ENCODE measurements at regions not wholly inside any gene's neighbourhood (a gene's known extent, or its start where the extent isn't known, plus 50 kb on each side); places are given as distances from the start of the nearest gene placed in this dataset.

DNA sequence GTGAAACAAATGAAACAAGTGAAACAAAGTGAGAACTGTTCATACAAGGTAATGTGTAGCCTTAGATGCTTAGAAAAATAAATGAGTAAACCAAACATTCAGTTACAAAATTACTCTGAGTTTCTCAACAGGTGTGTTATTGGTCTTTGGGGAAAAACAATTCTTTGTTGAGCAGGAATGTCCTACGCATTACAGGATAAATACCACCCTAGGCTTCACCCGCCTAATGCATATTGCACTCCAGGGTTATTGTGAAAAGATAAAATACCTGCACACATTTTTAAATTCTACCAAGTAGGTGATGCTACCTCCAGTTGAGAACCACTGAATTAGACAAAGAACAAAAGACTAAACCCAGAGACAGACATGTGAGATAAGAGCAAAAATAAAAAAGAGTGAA lies 72.2 kb downstream of the ADAMTS1 start:
- TF ChIP-seq, protein P1, sequence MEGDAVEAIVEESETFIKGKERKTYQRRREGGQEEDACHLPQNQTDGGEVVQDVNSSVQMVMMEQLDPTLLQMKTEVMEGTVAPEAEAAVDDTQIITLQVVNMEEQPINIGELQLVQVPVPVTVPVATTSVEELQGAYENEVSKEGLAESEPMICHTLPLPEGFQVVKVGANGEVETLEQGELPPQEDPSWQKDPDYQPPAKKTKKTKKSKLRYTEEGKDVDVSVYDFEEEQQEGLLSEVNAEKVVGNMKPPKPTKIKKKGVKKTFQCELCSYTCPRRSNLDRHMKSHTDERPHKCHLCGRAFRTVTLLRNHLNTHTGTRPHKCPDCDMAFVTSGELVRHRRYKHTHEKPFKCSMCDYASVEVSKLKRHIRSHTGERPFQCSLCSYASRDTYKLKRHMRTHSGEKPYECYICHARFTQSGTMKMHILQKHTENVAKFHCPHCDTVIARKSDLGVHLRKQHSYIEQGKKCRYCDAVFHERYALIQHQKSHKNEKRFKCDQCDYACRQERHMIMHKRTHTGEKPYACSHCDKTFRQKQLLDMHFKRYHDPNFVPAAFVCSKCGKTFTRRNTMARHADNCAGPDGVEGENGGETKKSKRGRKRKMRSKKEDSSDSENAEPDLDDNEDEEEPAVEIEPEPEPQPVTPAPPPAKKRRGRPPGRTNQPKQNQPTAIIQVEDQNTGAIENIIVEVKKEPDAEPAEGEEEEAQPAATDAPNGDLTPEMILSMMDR (conservative IDR thresholded peaks at IDR 0.05; ENCODE audit: low read depth, low read length): no peak
- no peak for TF ChIP-seq EZH2 (IDR thresholded peaks at IDR 0.05; ENCODE audit: low read length, unreplicated experiment)

All from PC-3 (cell line).